Esophagus (tissue), 2 donors: ENCODE measurements at regions not wholly inside any gene's neighbourhood (a gene's known extent, or its start where the extent isn't known, plus 50 kb on each side); places are given as distances from the start of the nearest gene placed in this dataset.
"Not testable (repeated sequence)": the region's sequence is repeated elsewhere in the genome, so short reads cannot be mapped to it uniquely, and the experiment has no call there.

ENCODE experiments used
- H3K27ac ChIP-seq, 2 donors: one replicate each; pipeline ENCODE4 v1.5.1; 2013; ENCODE audit warnings: low read depth in 2 of 2, mild to moderate bottlenecking in 2 of 2, inconsistent platforms in 1 of 2, low read length in 1 of 2, moderate library complexity in 1 of 2
- H3K27me3 ChIP-seq, 2 donors: one replicate each; pipeline ENCODE4 v1.6.1; 2013; ENCODE audit warnings: low read length in 2 of 2, control low read depth in 1 of 2, mild to moderate bottlenecking in 1 of 2; ENCODE audit not compliant: insufficient read depth in 2 of 2, control insufficient read depth in 1 of 2
- H3K36me3 ChIP-seq, 2 donors: one replicate each; pipeline ENCODE4 v1.6.1; 2013; ENCODE audit warnings: low read length in 1 of 2; ENCODE audit not compliant: control insufficient read depth in 2 of 2, insufficient read depth in 2 of 2
- H3K4me1 ChIP-seq, 2 donors: one replicate each; pipeline ENCODE4 v1.6.1; 2013; ENCODE audit warnings: low read length in 1 of 2; ENCODE audit not compliant: control insufficient read depth in 2 of 2, insufficient read depth in 2 of 2
- H3K4me3 ChIP-seq, 2 donors: one replicate each; pipeline ENCODE4 v1.5.1; 2013; ENCODE audit warnings: low read length in 2 of 2, mild to moderate bottlenecking in 2 of 2, low read depth in 1 of 2, moderate library complexity in 1 of 2
- H3K9me3 ChIP-seq, 2 donors: one replicate each; pipeline ENCODE4 v1.6.1; 2013; ENCODE audit warnings: mild to moderate bottlenecking in 2 of 2, low read depth in 1 of 2, low read length in 1 of 2, moderate library complexity in 1 of 2; ENCODE audit not compliant: control insufficient read depth in 2 of 2, insufficient read depth in 1 of 2
- WGBS, 2 donors: extraction: QIAGEN DNeasy Blood & Tissue Kit; methylation state at CpG; one replicate each; pipeline ENCODE4 v1.1.7; 2013; 5-methylcytosine and 5-hydroxymethylcytosine counted together
- donor health status: healthy with polysubstance abuse.
- donor health status: Bipolar disorder and iron deficiency.

DNA sequence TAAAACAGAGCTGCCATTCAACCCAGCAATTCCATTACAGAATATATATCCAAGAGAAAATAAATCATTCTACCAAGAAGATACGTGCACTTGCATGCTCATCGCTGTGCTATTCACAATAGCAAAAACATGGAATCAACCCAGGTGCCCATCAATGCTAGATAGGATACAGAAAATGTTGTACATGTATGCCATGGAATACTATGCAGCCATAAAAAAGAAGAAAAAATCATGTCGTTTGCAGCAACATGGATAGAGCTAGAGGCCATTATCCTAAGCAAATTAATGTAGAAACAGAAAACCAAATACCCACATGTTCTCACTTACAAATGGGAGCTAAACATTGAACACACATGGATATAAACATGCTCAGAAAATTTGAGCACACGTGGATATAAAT is 633.1 kb upstream of the CITED2 start:
- WGBS, 2 donors: 96% methylated on average over 4 of the region's 4 CpGs
- Histone ChIP-seq H3K36me3 (no peaks in the 10 kb centered on the region), H3K4me1 (no peaks in the 10 kb centered on the region), H3K27me3 (no peaks in the 10 kb centered on the region), H3K9me3 (no peaks in the 10 kb centered on the region), H3K4me3 (no peak overlapping the region), H3K27ac (no peak overlapping the region)

GRCh38 chr6:140003217-140003616 is 628.8 kb upstream of the CITED2 start:
- Histone ChIP-seq H3K27me3 (no peaks in the 10 kb centered on the region), H3K4me3 (no peak overlapping the region), H3K4me1 (no peaks in the 10 kb centered on the region), H3K36me3 (no peaks in the 10 kb centered on the region), H3K27ac (no peak overlapping the region), H3K9me3 (no peaks in the 10 kb centered on the region)
- WGBS, 2 donors: 69 to 84% methylated on average over 1 of the region's 1 CpG

DNA sequence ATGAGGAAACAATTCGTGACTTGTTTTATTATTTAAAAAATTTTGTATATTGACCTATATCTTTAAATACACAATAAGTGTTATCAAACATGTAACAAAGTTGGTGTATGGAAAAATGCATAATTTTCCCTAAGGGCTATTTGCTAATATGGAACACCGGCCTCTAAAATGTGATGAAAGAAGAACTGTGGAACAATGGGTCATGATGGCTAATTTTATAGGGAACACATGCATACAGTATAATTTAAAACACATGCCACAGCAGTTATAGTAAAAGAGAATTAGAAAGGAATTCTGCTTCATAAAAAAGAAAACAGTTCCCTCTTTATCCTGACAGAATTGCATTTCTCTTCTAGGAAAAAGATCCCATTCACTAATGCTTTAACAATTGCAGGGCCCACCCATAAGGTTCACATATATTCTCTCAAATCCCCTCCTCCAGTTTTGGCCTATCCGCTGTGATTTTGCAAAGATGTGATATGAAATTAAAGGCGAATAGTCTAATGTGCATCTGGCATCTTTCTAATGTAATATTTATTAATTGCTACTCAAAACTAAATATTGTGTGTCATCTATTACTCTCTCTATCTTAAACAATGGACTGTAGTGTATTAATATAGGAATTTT is 628.1 kb upstream of the CITED2 start:
- Histone ChIP-seq H3K9me3 (no peaks in the 10 kb centered on the region), H3K27me3 (no peaks in the 10 kb centered on the region), H3K4me1 (no peaks in the 10 kb centered on the region), H3K27ac (no peak overlapping the region), H3K4me3 (no peak overlapping the region), H3K36me3 (no peaks in the 10 kb centered on the region)
- WGBS, 2 donors: 64 to 73% methylated on average over 4 of the region's 4 CpGs

DNA sequence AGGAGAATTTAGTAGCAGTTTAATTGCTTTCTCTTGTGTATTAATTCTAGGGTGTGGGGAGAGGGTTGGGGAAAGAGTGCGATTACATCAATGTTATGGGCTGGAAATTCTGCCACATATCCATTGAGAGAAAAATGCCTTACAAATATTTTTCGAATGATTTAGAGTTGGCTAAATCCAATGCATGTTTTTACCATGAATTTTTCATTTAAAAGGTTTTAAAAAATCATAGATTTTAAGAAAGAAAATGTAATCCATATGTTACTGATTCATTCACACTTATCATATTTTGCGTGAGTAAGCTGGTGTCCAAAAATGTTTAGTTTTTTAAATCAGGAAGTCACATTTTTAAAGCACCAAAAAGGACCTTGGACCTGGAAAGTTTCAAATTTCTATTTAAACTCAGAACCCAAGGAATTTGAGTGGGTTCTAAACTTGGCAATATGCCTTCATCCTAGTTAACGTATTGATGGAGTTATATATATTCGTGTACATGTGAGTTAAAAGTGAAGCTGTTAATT is 627.4 kb upstream of the CITED2 start:
- H3K27me3 ChIP-seq: no peaks in the 10 kb centered on the region
- no peak overlapping the region for H3K27ac ChIP-seq
- H3K9me3 ChIP-seq: no peaks in the 10 kb centered on the region
- H3K4me3 ChIP-seq: no peak overlapping the region
- WGBS, 2 donors: 69 to 72% methylated on average over 5 of the region's 5 CpGs
- no peaks in the 10 kb centered on the region for H3K36me3 ChIP-seq
- H3K4me1 ChIP-seq: no peaks in the 10 kb centered on the region

GRCh38 chr6:140001005-140001404 is 626.6 kb upstream of the CITED2 start:
- Histone ChIP-seq H3K4me3 (no peak overlapping the region), H3K36me3 (no peaks in the 10 kb centered on the region), H3K9me3 (no peaks in the 10 kb centered on the region), H3K4me1 (no peaks in the 10 kb centered on the region), H3K27me3 (no peaks in the 10 kb centered on the region), H3K27ac (no peak overlapping the region)
- WGBS, 2 donors: 48 to 68% methylated on average over 2 of the region's 2 CpGs

DNA sequence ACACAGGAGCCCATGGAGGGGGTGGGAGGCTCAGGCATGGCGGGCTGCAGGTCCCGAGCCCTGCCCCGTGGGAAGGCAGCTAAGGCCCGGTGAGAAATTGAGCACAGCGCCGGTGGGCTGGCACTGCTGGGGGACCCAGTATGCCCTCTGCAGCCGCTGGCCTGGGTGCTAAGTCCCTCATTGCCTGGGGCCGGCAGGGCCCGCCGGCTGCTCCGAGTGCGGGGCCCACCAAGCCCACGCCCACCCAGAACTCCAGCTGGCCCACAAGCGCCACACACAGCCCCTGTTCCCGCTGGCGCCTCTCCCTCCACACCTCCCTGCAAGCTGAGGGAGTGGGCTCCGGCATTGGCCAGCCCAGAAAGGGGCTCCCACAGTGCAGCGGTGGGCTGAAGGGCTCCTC is 625.2 kb upstream of the CITED2 start:
- not testable (repeated sequence) for H3K36me3 ChIP-seq, H3K4me1 ChIP-seq, H3K27ac ChIP-seq, H3K9me3 ChIP-seq, H3K27me3 ChIP-seq, H3K4me3 ChIP-seq
- WGBS, 2 donors: 95 to 97% methylated on average over 12 to 18 of the region's 18 CpGs

DNA sequence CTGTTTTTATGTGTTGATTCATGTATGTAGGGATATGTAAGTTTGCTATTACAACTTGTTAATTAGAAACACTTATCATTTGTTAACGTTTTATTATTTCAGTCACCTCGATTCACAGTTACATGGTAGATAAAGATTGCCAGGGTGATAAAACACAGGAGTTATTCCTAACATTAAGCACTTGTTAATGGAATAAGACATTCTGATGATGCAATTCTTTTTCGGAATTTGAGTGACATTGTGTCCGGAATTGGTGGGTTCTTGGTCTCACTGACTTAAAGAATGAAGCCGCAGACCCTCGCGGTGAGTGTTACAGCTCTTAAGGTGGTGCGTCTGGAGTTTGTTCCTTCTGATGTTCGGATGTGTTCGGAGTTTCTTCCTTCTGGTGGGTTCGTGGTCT is 624.0 kb upstream of the CITED2 start:
- H3K4me1 ChIP-seq, H3K9me3 ChIP-seq, H3K27ac ChIP-seq, H3K36me3 ChIP-seq, H3K4me3 ChIP-seq, H3K27me3 ChIP-seq: not testable (repeated sequence)
- WGBS, 2 donors: 96 to 97% methylated on average over 11 of the region's 11 CpGs

DNA sequence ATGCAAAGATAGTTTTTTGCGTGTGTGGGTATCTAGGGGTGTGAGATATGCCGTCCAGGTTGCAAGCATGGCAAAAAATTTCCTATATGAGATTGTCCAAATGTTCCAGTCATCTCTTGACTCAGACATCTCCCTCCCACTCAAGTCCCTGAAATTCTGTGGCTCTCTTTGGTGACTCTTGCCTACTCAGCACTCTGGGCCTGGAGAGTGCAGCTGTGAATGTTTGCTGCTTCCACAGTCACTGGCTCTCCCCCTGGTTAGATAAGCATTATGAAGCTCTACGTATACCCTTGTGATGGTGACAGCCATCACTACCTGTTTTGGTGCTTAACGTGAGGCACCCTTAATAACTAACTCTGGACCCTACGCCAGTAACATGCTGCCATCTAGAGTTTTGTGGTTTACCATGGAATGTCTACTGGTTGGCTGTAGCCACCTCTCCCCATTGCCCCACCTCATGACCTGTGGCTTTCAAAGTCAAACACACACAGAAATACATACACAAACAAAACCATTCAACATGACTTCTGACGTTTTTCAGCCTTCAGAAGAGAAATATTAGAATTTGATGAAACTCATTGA is 621.9 kb upstream of the CITED2 start:
- WGBS, 2 donors: 72 to 77% methylated on average over 6 of the region's 6 CpGs
- H3K9me3 ChIP-seq: no peaks in the 10 kb centered on the region
- no peak overlapping the region for H3K4me3 ChIP-seq
- H3K36me3 ChIP-seq: no peaks in the 10 kb centered on the region
- H3K27ac ChIP-seq: no peak overlapping the region
- H3K4me1 ChIP-seq: no peaks in the 10 kb centered on the region
- no peaks in the 10 kb centered on the region for H3K27me3 ChIP-seq

DNA sequence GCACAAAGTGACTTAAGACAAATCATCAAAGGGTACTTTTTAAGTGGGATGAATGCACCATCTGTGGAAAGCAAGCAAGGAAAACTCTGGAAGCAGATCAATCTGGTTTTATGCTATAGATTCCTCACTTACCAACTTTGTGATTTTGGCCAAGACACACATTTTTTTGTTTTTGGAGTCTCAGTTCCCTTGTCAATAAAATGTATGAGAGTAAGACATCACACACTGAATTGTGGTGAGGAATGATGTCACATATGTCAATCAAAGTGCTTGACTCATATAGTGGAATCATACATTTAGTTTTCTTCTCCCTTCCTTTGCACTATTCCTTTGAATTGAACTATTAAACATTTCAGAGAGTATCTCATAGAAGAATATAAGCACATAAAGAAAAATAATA is 620.5 kb upstream of the CITED2 start:
- H3K4me3 ChIP-seq: no peak overlapping the region
- H3K27me3 ChIP-seq: no peaks in the 10 kb centered on the region
- no peak overlapping the region for H3K27ac ChIP-seq
- H3K4me1 ChIP-seq: no peaks in the 10 kb centered on the region
- H3K9me3 ChIP-seq: no peaks in the 10 kb centered on the region
- no peaks in the 10 kb centered on the region for H3K36me3 ChIP-seq

DNA sequence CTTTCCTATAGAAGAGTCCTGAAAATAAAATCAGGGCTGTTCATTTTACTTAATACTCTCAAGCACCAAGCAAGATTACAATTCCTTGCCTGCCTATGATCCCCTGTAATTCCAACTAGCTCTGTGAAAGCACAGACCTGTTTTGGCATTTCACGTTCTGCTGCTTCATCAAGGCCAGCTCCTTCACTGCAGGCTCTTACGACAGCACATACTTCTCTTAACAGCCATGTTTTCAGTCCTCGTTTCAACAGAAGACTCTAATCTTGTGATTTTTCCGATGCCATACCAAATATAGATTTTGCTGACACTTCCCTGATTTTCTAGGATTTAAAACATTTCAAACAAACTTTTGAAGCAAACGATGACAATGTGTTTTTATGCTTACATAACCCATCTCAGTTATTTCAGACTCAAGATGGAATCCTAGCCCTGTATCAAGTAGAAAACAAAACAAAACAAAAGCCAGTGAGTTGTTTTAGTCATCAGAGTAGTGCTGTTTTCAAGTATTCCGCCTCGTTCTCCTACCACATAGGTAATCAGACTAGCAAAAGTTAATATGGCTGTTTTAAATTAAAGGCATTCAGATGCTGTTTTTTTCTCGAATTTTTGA is 616.5 kb upstream of the CITED2 start:
- H3K27me3 ChIP-seq: no peaks in the 10 kb centered on the region
- H3K4me1 ChIP-seq: no peaks in the 10 kb centered on the region
- H3K9me3 ChIP-seq: no peaks in the 10 kb centered on the region
- no peaks in the 10 kb centered on the region for H3K36me3 ChIP-seq
- 64 to 65% methylated on average over 8 of the region's 8 CpGs for WGBS, 2 donors
- H3K27ac ChIP-seq: no peak overlapping the region
- H3K4me3 ChIP-seq: no peak overlapping the region
